ENCODE measurements at regions not wholly inside any gene's neighbourhood (a gene's known extent, or its start where the extent isn't known, plus 50 kb on each side); places are given as distances from the start of the nearest gene placed in this dataset.

DNA sequence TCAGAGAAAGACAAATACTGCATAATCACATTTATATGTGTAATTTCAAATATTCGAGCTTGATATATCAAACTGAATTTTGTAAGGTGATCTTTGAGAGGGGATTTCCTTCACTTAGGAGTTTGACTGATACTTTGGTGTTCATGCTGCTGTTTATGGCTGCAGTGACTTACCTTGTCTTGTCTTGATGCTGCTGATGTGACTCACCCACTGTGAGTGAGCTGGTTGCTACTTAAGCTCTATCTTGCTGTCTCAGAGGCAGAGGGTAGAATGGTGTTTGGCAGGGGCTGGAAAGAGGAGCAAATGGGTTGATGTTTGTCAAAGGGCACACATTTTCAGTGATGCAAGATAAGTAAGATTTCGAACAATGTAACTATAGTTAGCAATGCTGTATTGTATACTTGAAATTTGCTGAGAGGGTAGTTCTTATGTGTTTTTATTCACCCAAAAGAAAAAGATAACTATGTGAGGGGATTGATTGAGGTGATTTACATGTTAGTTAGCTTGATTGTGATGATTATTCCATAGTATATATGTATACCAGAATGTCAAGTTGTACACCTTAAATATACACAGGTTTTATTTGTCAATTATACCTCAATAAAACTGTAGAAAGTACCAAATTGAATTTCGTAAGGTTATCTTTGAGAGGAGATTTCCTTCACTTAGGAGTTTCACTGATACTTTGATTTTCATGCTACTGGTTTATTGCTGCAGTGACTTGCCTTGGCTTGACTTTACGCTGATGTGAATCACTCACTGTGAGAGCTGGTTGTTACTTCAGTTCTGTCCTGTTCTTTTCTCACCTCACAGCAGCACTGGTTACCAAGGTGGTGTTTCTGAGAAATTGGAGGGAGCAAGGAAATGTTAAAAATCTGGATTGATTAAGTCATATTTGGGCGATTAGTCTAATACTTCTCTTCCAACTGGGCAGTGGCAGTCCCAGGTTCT lies 94.5 kb upstream of the SLC5A9 start:
- no peak overlapping the region for H3K4me2 ChIP-seq
- no peaks in the 10 kb centered on the region for H3K9me2 ChIP-seq (ENCODE audit: insufficient read depth)
- no peaks in the 10 kb centered on the region for H4K20me1 ChIP-seq (ENCODE audit: insufficient read depth)
- H3K27me3 ChIP-seq (ENCODE audit: insufficient read depth, low read depth), result no peaks in the 10 kb centered on the region
- ChIA-PET POLR2A (ENCODE audit: unreplicated experiment) (no interaction called here), CTCF (no interaction called here)
- no peak overlapping the region for H3K4me3 ChIP-seq
- H3F3A ChIP-seq (ENCODE audit: insufficient read depth, low read depth), result no peaks in the 10 kb centered on the region
- H3K36me3 ChIP-seq (ENCODE audit: low read depth), result no peaks in the 10 kb centered on the region
- intact Hi-C loops (cut with micrococcal nuclease; ENCODE audit: unreplicated experiment), result no loop called here
- no peak overlapping the region for H3K27ac ChIP-seq
- no peak for TF ChIP-seq EZH2 (IDR thresholded peaks at IDR 0.05; ENCODE audit: low read depth)
- TF ChIP-seq, protein P1, sequence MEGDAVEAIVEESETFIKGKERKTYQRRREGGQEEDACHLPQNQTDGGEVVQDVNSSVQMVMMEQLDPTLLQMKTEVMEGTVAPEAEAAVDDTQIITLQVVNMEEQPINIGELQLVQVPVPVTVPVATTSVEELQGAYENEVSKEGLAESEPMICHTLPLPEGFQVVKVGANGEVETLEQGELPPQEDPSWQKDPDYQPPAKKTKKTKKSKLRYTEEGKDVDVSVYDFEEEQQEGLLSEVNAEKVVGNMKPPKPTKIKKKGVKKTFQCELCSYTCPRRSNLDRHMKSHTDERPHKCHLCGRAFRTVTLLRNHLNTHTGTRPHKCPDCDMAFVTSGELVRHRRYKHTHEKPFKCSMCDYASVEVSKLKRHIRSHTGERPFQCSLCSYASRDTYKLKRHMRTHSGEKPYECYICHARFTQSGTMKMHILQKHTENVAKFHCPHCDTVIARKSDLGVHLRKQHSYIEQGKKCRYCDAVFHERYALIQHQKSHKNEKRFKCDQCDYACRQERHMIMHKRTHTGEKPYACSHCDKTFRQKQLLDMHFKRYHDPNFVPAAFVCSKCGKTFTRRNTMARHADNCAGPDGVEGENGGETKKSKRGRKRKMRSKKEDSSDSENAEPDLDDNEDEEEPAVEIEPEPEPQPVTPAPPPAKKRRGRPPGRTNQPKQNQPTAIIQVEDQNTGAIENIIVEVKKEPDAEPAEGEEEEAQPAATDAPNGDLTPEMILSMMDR (conservative IDR thresholded peaks at IDR 0.05), result no peak
- no TSS peak for BruUV-seq (replicated peaks)
- H3K79me2 ChIP-seq (ENCODE audit: low read depth), result no peaks in the 10 kb centered on the region
- no peaks in the 10 kb centered on the region for H3K4me1 ChIP-seq (replicated peaks; ENCODE audit: insufficient read depth)
- H2AFZ ChIP-seq, result no peak overlapping the region
- no peaks in the 10 kb centered on the region for H3K9me3 ChIP-seq (ENCODE audit: insufficient read depth, low read depth)
- no peak for DNase-seq

DNA sequence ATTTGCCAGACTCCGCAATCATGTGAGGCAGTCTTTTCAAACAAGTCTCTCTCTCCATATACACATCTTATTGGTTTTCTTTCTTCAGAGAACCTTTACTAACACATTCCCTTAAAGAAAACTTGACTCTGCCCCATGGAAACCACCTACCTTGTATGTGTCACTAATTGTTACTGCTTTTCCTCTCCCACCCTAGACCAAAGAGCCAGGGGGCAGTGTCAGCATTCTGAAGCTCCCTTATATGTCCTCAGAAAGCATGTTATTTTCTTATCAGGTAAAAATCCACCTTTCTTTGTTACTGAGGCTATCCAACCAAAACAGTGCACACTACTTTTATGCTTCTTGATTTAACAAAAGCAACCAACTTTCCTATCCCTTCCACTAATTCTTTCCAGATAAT lies 98.9 kb upstream of the SLC5A9 start:
- Histone ChIP-seq H3K4me2 (no peak overlapping the region), H4K20me1 (ENCODE audit: insufficient read depth) (no peaks in the 10 kb centered on the region), H3K4me1 (replicated peaks; ENCODE audit: insufficient read depth) (no peaks in the 10 kb centered on the region), H3K9me3 (ENCODE audit: insufficient read depth, low read depth) (no peaks in the 10 kb centered on the region), H3K9me2 (ENCODE audit: insufficient read depth) (no peaks in the 10 kb centered on the region), H3K27ac (no peak overlapping the region), H3F3A (ENCODE audit: insufficient read depth, low read depth) (no peaks in the 10 kb centered on the region), H3K36me3 (ENCODE audit: low read depth) (no peaks in the 10 kb centered on the region), H3K27me3 (ENCODE audit: insufficient read depth, low read depth) (no peaks in the 10 kb centered on the region), H3K79me2 (ENCODE audit: low read depth) (no peaks in the 10 kb centered on the region), H2AFZ (no peak overlapping the region), H3K4me3 (no peak overlapping the region)
- TF ChIP-seq EZH2 (IDR thresholded peaks at IDR 0.05; ENCODE audit: low read depth), result no peak
- TF ChIP-seq, protein P1 (conservative IDR thresholded peaks at IDR 0.05), result no peak
- no TSS peak for BruUV-seq (replicated peaks)
- DNase-seq, result no peak
- CTCF ChIA-PET, result no interaction called here
- intact Hi-C loops (cut with micrococcal nuclease; ENCODE audit: unreplicated experiment), result no loop called here
- POLR2A ChIA-PET (ENCODE audit: unreplicated experiment), result no interaction called here

DNA sequence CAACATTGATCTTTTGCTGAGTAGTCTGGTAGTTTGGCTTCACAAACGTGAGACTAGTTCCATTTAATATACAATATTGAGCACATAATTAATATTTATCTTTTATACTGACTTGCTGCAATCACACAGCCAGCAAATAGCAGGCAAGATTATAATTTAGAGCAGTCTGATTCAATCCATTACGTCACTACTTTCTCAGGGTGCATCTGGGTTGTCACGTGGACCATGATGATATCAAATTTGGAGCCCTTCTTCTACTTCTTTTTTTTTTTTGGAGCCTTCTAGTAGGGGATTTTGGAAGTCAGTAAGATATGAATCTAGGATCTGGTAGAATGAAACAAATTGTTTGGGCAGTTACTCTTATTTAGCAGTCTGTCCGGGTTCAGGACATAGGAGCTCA lies 100.6 kb upstream of the SLC5A9 start:
- BruUV-seq (replicated peaks), result no TSS peak
- H3K4me2 ChIP-seq, result no peak overlapping the region
- H3K4me1 ChIP-seq (replicated peaks; ENCODE audit: insufficient read depth), result no peaks in the 10 kb centered on the region
- ChIA-PET POLR2A (ENCODE audit: unreplicated experiment) (no interaction called here), CTCF (no interaction called here)
- no peaks in the 10 kb centered on the region for H3K9me3 ChIP-seq (ENCODE audit: insufficient read depth, low read depth)
- no peak overlapping the region for H2AFZ ChIP-seq
- H3K9me2 ChIP-seq (ENCODE audit: insufficient read depth), result no peaks in the 10 kb centered on the region
- intact Hi-C loops (cut with micrococcal nuclease; ENCODE audit: unreplicated experiment), result no loop called here
- H3K36me3 ChIP-seq (ENCODE audit: low read depth), result no peaks in the 10 kb centered on the region
- no peak overlapping the region for H3K27ac ChIP-seq
- DNase-seq, result no peak
- H4K20me1 ChIP-seq (ENCODE audit: insufficient read depth), result no peaks in the 10 kb centered on the region
- no peaks in the 10 kb centered on the region for H3K79me2 ChIP-seq (ENCODE audit: low read depth)
- no peaks in the 10 kb centered on the region for H3F3A ChIP-seq (ENCODE audit: insufficient read depth, low read depth)
- no peaks in the 10 kb centered on the region for H3K27me3 ChIP-seq (ENCODE audit: insufficient read depth, low read depth)
- no peak overlapping the region for H3K4me3 ChIP-seq
- TF ChIP-seq EZH2 (IDR thresholded peaks at IDR 0.05; ENCODE audit: low read depth), result no peak
- TF ChIP-seq, protein P1 (conservative IDR thresholded peaks at IDR 0.05), result no peak
